Coronary artery (tissue), 2 donors: ENCODE measurements at regions not wholly inside any gene's neighbourhood (a gene's known extent, or its start where the extent isn't known, plus 50 kb on each side); places are given as distances from the start of the nearest gene placed in this dataset.

Source experiments
- DNase-seq: peaks from one replicate; pipeline ENCODE4 v3.0.0-alpha.2; 2017; ENCODE audit warnings: low spot score
- H3K27ac ChIP-seq, 2 donors: fragments of 200-600 bp; sonication (generic); one replicate each; pipeline ENCODE4 v1.5.1; 2016 to 2019
- H3K4me3 ChIP-seq: fragments of 200-600 bp; sonication (generic); 2 replicates; pipeline ENCODE4 v1.5.1; 2016; ENCODE audit warnings: mild to moderate bottlenecking, moderate library complexity
- TF ChIP-seq, protein P1 (sequence below): fragments of 200-600 bp; sonication (generic); IDR thresholded peaks from one replicate; pipeline ENCODE4 v1.5.1; 2019; ENCODE audit warnings: antibody characterized with exemption

DNA sequence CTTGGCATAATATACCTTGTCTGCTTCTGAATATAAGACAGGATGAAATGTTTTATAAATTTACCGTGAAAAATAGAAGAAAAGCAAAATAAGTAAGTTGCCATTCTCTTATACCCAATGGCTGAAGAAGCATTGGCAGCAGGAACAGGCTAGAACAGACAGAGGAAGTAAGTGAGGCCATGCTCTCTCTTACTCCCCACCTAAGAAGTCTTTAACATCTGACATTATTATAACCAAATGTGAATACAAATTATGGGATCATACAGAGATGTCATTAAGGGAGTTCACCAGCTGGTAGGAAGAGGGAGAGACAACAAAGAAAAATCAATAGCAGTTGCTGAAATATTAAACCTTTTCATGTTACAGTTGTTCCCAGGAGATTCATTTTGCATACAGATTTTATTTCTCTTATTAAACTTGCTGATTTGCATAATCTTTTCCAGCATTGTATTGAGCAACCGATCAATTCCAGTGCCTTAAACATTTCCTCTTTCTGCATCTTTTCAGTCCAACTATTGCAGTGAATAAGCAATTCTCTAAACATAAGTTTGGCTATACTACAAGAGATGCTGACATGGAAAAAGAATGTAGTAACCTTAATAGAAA lies 270.6 kb downstream of the SLC6A15 start:
- Histone ChIP-seq H3K27ac (no peak overlapping the region), H3K4me3 (no peak overlapping the region)
- DNase-seq = no peak
- TF ChIP-seq, protein P1, sequence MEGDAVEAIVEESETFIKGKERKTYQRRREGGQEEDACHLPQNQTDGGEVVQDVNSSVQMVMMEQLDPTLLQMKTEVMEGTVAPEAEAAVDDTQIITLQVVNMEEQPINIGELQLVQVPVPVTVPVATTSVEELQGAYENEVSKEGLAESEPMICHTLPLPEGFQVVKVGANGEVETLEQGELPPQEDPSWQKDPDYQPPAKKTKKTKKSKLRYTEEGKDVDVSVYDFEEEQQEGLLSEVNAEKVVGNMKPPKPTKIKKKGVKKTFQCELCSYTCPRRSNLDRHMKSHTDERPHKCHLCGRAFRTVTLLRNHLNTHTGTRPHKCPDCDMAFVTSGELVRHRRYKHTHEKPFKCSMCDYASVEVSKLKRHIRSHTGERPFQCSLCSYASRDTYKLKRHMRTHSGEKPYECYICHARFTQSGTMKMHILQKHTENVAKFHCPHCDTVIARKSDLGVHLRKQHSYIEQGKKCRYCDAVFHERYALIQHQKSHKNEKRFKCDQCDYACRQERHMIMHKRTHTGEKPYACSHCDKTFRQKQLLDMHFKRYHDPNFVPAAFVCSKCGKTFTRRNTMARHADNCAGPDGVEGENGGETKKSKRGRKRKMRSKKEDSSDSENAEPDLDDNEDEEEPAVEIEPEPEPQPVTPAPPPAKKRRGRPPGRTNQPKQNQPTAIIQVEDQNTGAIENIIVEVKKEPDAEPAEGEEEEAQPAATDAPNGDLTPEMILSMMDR = no peak

DNA sequence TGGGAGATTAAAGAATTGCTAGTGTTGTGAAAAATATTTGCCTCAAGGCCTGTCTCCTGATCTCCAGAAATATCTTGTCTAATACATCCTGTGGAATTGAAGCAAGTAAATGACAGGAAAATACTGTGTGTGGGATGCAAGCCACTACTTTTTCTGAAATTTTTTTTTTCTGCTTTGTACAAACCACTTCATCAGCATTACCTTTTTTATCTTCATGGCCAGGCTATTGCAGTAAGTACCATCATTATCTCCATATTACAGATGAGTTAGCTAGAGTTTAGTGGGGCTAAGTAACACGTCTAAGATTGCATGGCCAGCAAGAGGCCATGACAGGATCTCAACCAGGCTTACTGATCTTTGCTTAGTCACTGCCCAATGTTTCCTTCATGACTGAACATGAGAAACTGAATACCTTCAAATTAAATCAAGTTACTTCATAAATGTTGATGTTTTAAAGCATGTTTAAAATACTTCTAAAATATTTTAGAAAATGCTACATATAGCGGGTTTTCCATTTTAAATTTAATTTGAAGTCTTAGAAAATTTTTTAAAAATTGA lies 273.7 kb downstream of the SLC6A15 start:
- TF ChIP-seq, protein P1 = no peak
- no peak for DNase-seq
- Histone ChIP-seq H3K27ac (no peak overlapping the region), H3K4me3 (no peak overlapping the region)

DNA sequence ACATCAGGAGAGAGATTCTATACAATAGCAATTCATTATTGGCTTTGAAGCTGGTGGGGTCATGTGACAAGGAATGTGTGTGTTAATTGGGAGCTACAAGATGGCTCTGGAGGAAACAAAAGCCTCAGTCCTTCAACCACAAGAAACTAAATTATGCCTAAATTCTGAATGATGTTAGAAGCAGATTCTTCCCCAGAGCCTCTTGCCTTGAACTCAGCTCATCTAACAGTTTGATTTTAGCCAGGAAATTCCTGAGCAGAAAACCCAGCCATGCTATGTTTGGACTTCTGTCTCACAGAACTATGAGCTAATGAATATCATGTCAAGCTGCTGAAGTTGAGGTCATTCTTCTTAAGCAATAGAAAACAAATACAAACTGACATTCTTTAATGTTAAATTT lies 274.7 kb downstream of the SLC6A15 start:
- Histone ChIP-seq H3K27ac (no peak overlapping the region), H3K4me3 (no peak overlapping the region)
- TF ChIP-seq, protein P1 = no peak
- DNase-seq = no peak

DNA sequence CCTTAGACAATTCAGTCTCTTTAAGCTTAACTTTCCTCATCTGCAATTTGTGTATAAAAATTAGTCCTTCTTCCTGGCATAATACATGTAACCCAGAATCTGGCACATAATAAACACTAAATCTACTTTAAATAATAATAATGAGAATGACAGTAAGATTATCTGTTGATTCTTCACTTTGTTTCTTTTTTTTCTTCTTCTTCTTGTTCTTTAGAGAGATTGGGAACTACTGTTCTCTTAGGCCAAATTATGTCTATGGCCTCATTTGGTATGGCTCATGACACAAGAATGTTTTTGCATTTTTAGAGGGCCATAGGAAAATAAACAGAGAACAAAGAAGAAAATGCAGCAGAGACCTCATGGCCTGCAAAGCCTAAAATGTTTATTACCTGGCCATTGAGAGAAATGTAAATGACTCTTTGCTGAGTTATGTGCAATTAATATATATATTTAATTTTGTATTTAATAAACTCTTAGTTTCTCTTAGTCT lies 275.8 kb downstream of the SLC6A15 start:
- no peak overlapping the region for H3K27ac ChIP-seq
- TF ChIP-seq, protein P1 = no peak
- H3K4me3 ChIP-seq = no peak overlapping the region
- no peak for DNase-seq

DNA sequence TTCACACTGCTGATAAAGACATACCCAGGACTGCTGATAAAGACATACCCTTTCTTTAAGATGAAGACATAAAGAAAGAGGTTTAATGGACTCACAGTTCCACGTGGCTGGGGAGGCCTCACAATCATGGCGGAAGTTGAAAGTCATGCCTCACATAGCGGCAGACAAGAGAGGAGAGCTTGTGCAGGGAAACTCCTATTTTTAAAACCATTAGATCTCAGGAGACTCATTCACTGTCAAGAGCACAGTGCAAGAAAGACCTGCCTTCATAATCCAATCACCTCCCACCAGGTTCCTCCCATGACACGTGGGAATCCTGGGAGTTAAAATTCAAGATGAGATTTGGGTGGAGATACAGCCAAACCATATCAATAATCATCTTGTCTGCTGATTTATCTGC lies 278.1 kb downstream of the SLC6A15 start:
- Histone ChIP-seq H3K4me3 (no peak overlapping the region), H3K27ac (no peak overlapping the region)
- TF ChIP-seq, protein P1 = no peak
- DNase-seq = no peak

DNA sequence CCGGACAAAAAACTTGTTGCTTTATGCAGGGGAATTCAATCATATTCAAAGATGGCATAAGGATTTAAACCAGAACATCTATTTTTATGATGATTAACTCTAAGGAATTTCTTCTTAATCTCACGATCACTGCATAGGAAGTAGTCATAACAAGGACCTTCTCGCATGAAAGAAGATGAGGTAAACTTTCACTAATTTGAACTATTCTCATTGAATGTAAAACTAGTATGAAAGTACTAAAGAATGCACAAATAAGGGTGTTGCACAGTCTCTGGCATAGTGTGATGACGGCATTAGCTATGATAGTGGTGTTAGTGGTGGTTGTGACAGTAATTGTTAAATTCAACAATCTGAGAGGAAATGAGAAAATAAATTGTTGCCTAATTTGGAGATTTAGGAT lies 280.0 kb downstream of the SLC6A15 start:
- Histone ChIP-seq H3K27ac (no peak overlapping the region), H3K4me3 (no peak overlapping the region)
- TF ChIP-seq, protein P1 = no peak
- no peak for DNase-seq

DNA sequence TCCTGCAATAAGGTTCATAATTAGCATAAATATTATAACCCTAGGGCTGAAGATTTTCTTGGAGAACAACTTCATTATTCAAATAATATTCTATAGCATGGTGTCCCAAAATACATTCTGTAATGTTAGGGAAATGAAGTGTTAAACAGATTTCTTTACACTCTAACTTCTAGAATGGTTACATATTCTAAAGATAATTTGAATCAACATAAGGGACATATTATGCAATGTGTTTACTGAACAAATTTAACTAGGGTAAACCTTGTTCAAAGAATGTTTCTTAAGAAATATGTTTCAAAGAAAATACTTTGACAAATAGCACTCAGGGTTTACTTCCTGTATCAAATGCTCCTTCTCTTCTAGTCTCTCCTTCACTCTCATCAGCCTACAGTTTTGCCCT lies 281.6 kb downstream of the SLC6A15 start:
- TF ChIP-seq, protein P1 = no peak
- DNase-seq = no peak
- no peak overlapping the region for H3K4me3 ChIP-seq
- no peak overlapping the region for H3K27ac ChIP-seq
